ENCODE measurements at regions not wholly inside any gene's neighbourhood (a gene's known extent, or its start where the extent isn't known, plus 50 kb on each side); places are given as distances from the start of the nearest gene placed in this dataset.

DNA sequence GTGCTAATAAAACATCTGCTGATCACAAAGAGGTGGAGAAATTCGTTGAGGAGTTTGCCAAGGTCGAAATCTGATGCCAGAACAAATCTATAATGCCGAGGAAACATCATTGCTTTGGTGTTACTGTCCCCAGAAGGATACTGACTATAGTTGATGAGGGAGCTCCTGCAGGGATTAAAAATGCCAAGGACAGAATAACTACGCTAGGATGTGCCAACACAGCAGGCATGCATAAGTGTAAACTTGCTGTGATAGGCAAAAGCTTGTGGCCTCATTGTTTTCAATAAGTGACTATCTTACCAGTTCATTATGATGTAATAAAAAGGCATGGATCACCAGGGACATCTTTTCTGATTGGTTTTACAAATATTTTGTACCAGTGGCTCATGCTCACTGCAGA lies 66.8 kb upstream of the ADCY2 start:
- TF ChIP-seq TAF1 (IDR thresholded peaks at IDR 0.05; ENCODE audit: low read depth) (no peak), TEAD4 (IDR thresholded peaks at IDR 0.05) (no peak), TCF12 (IDR thresholded peaks at IDR 0.05; ENCODE audit: low read depth) (no peak), CEBPB (IDR thresholded peaks at IDR 0.05) (no peak), NFIC (IDR thresholded peaks at IDR 0.05) (no peak), CREB1 (IDR thresholded peaks at IDR 0.05; ENCODE audit: low read depth) (no peak), FOXM1 (IDR thresholded peaks at IDR 0.05; ENCODE audit: borderline replicate concordance, low read depth) (no peak), EP300 (IDR thresholded peaks at IDR 0.05; ENCODE audit: borderline replicate concordance) (no peak), EGR1 (IDR thresholded peaks at IDR 0.05) (no peak), YY1 (IDR thresholded peaks at IDR 0.05; ENCODE audit: low read depth) (no peak), ZBTB7A (IDR thresholded peaks at IDR 0.05; ENCODE audit: low read depth) (no peak), RAD21 (IDR thresholded peaks at IDR 0.05; ENCODE audit: low read depth) (no peak)
- TF ChIP-seq, protein P1, sequence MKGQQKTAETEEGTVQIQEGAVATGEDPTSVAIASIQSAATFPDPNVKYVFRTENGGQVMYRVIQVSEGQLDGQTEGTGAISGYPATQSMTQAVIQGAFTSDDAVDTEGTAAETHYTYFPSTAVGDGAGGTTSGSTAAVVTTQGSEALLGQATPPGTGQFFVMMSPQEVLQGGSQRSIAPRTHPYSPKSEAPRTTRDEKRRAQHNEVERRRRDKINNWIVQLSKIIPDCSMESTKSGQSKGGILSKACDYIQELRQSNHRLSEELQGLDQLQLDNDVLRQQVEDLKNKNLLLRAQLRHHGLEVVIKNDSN (IDR thresholded peaks at IDR 0.05) = no peak
- TF ChIP-seq, protein P2, sequence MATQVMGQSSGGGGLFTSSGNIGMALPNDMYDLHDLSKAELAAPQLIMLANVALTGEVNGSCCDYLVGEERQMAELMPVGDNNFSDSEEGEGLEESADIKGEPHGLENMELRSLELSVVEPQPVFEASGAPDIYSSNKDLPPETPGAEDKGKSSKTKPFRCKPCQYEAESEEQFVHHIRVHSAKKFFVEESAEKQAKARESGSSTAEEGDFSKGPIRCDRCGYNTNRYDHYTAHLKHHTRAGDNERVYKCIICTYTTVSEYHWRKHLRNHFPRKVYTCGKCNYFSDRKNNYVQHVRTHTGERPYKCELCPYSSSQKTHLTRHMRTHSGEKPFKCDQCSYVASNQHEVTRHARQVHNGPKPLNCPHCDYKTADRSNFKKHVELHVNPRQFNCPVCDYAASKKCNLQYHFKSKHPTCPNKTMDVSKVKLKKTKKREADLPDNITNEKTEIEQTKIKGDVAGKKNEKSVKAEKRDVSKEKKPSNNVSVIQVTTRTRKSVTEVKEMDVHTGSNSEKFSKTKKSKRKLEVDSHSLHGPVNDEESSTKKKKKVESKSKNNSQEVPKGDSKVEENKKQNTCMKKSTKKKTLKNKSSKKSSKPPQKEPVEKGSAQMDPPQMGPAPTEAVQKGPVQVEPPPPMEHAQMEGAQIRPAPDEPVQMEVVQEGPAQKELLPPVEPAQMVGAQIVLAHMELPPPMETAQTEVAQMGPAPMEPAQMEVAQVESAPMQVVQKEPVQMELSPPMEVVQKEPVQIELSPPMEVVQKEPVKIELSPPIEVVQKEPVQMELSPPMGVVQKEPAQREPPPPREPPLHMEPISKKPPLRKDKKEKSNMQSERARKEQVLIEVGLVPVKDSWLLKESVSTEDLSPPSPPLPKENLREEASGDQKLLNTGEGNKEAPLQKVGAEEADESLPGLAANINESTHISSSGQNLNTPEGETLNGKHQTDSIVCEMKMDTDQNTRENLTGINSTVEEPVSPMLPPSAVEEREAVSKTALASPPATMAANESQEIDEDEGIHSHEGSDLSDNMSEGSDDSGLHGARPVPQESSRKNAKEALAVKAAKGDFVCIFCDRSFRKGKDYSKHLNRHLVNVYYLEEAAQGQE (IDR thresholded peaks at IDR 0.05; ENCODE audit: low read depth) = no peak
- TF ChIP-seq, protein P3, sequence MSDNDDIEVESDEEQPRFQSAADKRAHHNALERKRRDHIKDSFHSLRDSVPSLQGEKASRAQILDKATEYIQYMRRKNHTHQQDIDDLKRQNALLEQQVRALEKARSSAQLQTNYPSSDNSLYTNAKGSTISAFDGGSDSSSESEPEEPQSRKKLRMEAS (IDR thresholded peaks at IDR 0.05) = no peak

DNA sequence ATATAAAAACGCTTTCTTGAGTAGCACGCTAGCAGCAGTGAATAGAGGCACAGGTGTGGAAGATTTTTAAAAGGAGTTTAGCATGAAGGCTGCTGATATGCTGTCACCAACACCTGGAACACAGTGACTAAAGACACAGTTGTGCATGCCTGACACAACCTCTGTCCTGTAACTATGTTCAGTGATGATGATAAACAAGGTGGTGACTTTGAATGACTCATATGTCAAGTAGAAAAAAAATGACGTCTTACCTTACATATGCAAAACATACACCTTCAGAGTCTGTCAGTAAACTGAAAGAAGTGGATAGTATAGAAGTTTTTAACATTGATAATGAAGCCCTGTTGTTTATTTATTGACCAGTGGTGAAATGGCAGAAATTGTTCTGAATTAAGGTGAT lies 66.2 kb upstream of the ADCY2 start:
- TF ChIP-seq, protein P1 (IDR thresholded peaks at IDR 0.05) = no peak
- no peak for TF ChIP-seq EGR1 (IDR thresholded peaks at IDR 0.05)
- TF ChIP-seq, protein P3 (IDR thresholded peaks at IDR 0.05) = no peak
- TF ChIP-seq CEBPB (IDR thresholded peaks at IDR 0.05) = no peak
- TF ChIP-seq TAF1 (IDR thresholded peaks at IDR 0.05; ENCODE audit: low read depth) = no peak
- no peak for TF ChIP-seq ZBTB7A (IDR thresholded peaks at IDR 0.05; ENCODE audit: low read depth)
- TF ChIP-seq, protein P2 (IDR thresholded peaks at IDR 0.05; ENCODE audit: low read depth) = no peak
- no peak for TF ChIP-seq FOXM1 (IDR thresholded peaks at IDR 0.05; ENCODE audit: borderline replicate concordance, low read depth)
- TF ChIP-seq TEAD4 (IDR thresholded peaks at IDR 0.05) = no peak
- no peak for TF ChIP-seq YY1 (IDR thresholded peaks at IDR 0.05; ENCODE audit: low read depth)
- no peak for TF ChIP-seq CREB1 (IDR thresholded peaks at IDR 0.05; ENCODE audit: low read depth)
- TF ChIP-seq RAD21 (IDR thresholded peaks at IDR 0.05; ENCODE audit: low read depth) = no peak
- no peak for TF ChIP-seq NFIC (IDR thresholded peaks at IDR 0.05)
- TF ChIP-seq TCF12 (IDR thresholded peaks at IDR 0.05; ENCODE audit: low read depth) = no peak

DNA sequence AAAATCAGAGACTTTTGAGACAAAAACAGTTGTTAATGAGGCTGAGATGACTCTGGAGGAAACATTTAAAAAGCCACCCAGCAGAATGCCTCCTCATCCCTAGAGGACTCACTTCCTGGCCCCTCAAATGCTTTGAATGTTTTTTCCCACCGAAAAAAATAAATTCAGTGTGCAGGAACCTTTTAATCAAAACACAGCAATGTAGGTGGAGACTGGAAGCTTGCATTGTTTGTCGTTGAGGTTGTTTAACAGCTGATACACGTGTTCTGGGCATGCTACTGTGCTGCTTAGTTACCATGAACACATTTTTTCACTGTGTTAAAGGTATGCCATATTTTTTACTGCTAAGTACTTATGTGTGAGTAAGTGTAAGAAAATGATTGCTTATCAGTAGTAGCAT lies 65.7 kb upstream of the ADCY2 start:
- TF ChIP-seq NFIC (IDR thresholded peaks at IDR 0.05) (no peak), EP300 (IDR thresholded peaks at IDR 0.05; ENCODE audit: borderline replicate concordance) (no peak), TEAD4 (IDR thresholded peaks at IDR 0.05) (no peak), CEBPB (IDR thresholded peaks at IDR 0.05) (no peak), YY1 (IDR thresholded peaks at IDR 0.05; ENCODE audit: low read depth) (no peak), CREB1 (IDR thresholded peaks at IDR 0.05; ENCODE audit: low read depth) (no peak), ZBTB7A (IDR thresholded peaks at IDR 0.05; ENCODE audit: low read depth) (no peak), FOXM1 (IDR thresholded peaks at IDR 0.05; ENCODE audit: borderline replicate concordance, low read depth) (no peak)
- TF ChIP-seq, protein P2 (IDR thresholded peaks at IDR 0.05; ENCODE audit: low read depth) = no peak

DNA sequence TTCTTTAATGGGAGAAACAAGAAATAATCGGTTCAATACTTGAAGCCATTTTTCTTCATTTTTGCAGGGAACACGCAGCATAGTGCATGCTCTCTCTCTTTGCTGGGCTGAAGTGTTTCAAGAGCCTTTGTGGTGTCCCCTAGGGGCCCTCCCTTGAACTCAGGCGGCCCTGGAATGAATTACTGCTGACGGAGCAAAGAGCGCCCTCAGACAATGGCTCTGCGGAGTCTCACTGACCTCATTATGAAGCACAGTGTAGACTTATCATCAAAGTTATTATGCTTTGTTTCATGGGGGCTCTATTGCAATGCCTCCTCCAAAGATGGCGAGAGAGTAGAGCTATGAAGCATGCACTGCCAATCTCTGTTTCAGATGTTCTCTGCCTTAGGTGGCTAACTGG lies 64.8 kb upstream of the ADCY2 start:
- TF ChIP-seq CREB1 (IDR thresholded peaks at IDR 0.05; ENCODE audit: low read depth) = no peak
- TF ChIP-seq YY1 (IDR thresholded peaks at IDR 0.05; ENCODE audit: low read depth) = no peak
- no peak for TF ChIP-seq TAF1 (IDR thresholded peaks at IDR 0.05; ENCODE audit: low read depth)
- TF ChIP-seq, protein P1 (IDR thresholded peaks at IDR 0.05) = no peak
- TF ChIP-seq TCF12 (IDR thresholded peaks at IDR 0.05; ENCODE audit: low read depth) = no peak
- TF ChIP-seq, protein P2 (IDR thresholded peaks at IDR 0.05; ENCODE audit: low read depth) = no peak
- TF ChIP-seq TEAD4 (IDR thresholded peaks at IDR 0.05) = no peak
- TF ChIP-seq CEBPB (IDR thresholded peaks at IDR 0.05) = no peak
- no peak for TF ChIP-seq EGR1 (IDR thresholded peaks at IDR 0.05)
- TF ChIP-seq RAD21 (IDR thresholded peaks at IDR 0.05; ENCODE audit: low read depth) = no peak
- TF ChIP-seq NFIC (IDR thresholded peaks at IDR 0.05) = no peak
- TF ChIP-seq EP300 (IDR thresholded peaks at IDR 0.05; ENCODE audit: borderline replicate concordance) = no peak
- no peak for TF ChIP-seq ZBTB7A (IDR thresholded peaks at IDR 0.05; ENCODE audit: low read depth)
- TF ChIP-seq, protein P3 (IDR thresholded peaks at IDR 0.05) = no peak
- TF ChIP-seq FOXM1 (IDR thresholded peaks at IDR 0.05; ENCODE audit: borderline replicate concordance, low read depth) = no peak

Measured in Ishikawa (cell line).